GM19193 (cell line): ENCODE measurements at regions not wholly inside any gene's neighbourhood (a gene's known extent, or its start where the extent isn't known, plus 50 kb on each side); places are given as distances from the start of the nearest gene placed in this dataset.

Experiments
- POLR2A ChIP-seq: IDR thresholded peaks from 4 replicates; pipeline ENCODE4 v1.6.1; 2011; ENCODE audit not compliant: insufficient read depth, insufficient read length; ENCODE audit errors: extremely low read depth

GRCh38 chr2:122651780-122652179, 896.3 kb downstream of the TSN start:
- TF ChIP-seq POLR2A = no peak

DNA sequence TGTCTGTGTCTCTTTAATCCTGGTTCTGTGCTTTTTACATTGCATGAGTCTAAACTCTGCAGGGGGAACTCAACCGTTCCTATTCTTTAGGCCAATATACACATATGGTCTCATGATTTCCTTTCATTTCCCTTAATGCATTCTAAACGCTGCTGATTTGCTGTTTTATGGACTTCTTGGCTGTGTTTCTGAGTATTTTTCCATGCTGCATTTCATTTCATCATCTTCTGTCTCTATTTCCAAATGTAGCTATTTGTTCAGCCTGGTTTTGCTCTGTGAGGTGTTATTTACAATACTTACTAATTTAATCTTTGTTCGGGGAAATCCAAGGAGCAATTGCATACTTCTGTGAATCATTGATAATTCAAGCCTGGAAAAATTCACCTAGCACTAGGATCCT, 897.2 kb downstream of the TSN start:
- TF ChIP-seq POLR2A = no peak

DNA sequence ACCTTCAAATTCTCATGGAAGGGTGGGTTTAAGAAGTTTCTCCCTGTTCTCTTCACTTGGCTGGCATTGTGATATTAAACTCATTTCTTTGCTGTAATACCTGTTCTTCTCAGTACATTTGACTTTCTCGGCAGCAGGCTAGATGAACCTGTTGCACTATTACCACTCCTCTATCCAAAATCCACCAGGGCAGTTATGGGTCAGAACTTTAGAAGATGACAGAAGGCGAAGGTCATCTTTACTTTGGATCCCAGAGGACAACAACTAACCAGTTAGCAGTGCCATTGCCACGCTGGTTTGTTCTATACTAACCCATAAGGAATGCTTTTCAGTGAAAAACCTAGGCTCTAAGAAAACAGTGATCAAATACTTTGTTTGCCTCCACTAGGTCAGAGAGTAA, 901.0 kb downstream of the TSN start:
- TF ChIP-seq POLR2A = no peak

DNA sequence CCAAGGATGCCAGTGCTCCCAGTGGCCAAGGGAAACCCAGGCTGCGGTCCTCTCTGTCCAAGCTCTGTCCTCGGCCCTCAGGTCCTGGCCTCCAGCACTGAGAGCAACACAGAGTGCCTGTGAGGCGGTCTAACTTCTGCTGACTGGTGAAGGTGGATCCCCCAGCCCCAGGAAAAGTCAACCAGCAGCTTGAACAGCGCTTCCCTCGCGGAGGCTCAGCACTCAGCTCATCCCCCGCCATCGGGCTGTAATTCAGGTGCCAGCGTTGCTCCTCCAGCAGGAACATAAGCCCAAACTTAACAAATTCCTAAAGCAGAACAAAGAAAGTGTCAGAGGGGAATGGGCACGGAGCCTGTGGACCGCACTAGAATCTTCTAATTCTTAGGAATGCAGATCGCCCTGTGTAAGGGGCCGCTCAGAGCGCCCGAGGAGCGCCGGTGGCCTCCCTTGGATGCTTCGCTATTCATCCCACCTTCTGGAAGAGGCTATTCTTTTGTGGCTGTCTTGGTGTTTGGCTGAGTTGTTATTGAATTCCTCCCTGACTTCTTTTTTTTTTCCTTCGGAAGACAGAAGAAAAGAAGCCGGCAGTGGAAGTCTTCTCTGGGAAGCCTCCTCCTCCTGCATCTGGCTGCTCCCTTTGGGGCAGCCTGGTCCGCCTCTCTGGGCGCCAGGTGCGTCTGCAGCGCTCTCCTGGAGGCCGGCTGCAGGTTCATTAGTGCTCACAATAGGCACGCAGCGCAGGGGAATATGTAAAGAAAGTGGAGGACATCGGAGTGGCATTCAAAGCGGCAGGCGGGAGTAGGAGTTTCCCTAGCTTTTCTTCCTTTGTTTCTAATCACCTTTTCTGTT, 905.6 kb downstream of the TSN start:
- no peak for TF ChIP-seq POLR2A

DNA sequence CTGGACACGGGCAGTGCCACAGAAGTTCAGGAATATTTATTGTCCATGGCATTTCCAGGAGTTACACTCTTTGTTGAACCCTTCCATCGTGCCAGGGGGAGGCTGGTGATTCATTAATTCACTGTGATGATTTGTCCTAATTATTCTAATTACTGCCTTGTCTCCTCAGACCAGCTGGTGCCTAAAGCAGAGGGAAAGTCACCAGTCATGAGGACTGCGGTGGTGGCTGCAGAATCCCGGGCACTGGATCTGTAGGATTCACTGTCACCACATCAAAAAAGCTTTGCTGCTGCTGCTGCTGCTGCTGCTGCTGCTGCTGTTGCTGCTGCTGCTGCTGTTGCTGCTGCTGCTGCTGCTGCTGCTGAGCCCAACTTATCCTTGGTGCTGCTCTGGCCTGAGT, 908.2 kb downstream of the TSN start:
- TF ChIP-seq POLR2A = no peak

- no peak for TF ChIP-seq POLR2A
These were observed 914.2 kb downstream of the TSN start for GRCh38 chr2:122669627-122670026.

DNA sequence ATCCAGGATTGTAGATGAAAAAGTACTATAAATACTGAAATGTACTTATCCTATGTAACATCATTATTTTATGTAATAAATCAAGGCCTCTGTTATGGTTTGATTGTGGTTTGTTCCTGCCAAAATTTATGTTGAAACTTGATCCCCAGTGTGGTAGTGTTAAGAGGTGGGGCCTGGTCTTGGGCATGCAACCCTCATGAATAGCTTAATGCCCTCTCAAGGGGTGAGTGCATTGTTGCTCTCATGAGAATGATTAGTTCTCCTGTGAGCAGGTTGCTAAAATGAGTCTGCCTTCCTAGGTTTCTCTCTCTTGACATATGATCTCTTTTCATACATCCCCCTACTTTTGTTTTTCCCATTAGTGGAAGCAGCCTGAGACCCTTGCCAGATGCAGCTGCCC, 915.4 kb downstream of the TSN start:
- TF ChIP-seq POLR2A = no peak

DNA sequence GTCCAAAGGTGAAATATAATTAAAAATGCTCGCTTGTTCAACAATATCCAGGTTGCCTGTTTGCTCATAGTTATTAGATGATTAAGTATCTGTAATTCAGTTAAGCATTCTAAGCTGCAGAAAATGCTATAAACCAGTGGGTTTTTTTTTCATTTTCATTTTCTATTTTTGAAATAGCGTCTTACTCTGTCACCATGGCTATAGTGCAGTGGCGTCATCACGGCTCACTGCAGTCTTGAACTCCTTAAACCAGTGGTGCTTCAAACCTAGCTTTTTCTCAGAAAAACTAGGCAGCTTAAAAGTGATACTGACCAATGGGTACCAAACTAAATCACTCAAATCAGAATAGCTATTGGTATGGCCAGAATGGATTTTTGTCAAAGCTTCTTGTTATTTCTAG, 925.2 kb downstream of the TSN start:
- no peak for TF ChIP-seq POLR2A

DNA sequence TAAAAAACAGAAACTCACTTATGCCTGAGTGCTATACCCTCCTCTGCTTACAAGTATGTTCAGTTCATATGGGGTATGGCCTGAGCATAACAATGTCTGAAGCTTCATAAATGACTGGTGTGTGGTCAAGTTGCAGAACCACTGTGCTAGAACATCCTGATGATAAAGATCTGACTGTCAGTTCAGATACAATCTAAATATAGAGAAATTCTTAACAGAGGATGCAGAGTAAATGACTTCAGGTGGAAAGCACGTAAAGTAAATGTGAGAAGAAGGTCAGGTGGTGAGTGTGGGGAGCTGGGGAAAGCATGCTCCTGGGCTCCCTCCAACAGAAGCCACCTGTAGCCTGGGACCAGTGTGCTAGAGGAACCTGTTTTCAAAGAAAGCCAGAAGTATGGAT, 926.2 kb downstream of the TSN start:
- TF ChIP-seq POLR2A = no peak

GRCh38 chr2:122682356-122682755, 926.9 kb downstream of the TSN start:
- TF ChIP-seq POLR2A = no peak

- no peak for TF ChIP-seq POLR2A
These were observed 927.6 kb downstream of the TSN start for GRCh38 chr2:122683018-122683417.

DNA sequence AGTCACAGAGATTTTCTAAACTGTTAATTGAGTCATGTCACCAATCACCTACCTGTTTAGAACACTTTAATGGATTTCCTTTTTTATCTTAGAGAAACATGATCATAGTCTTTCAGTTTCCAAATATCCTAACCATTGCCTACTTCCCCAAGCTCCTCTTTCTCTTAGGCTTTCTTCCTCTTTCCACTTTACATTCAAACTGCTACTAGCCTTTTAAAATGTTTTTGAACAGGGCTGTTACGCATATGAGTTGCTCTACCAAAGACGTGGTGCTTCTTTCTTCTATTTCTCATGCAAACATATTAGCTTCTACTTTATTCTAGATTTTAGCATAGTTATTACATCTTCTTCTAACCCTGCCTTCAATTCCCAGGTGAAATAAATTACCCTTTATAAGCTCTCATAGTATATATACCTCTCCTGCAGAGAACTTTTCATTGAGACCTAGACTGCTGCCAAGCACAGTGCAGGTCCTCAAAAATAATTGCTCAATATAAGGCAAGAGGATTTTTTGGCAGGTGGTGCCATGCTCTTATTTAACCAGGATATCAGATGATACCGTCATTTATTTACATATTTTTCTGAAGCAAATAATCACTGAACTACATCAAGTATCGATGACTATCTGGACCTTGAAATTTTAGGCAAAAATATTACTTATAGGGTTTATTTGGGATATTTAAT, 937.1 kb downstream of the TSN start:
- no peak for TF ChIP-seq POLR2A

DNA sequence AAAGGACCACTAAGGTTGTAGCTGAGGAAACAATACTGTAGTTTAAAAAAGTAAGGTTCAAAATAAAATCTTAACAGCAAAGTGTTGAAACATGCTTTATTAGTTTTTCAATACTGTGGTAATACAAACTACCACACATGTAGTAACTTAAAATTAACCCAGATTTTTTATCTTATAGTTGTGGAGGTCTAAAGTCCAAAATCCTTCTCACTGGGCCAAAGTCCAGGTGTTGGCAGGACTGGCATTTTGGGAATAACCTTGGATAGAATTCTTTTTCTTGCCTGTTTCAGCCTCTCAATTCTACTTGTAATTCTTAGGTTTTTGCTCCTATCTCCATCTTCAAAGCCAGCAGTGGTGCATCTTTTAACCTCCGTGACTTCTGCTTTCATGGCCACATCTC, 942.0 kb downstream of the TSN start:
- no peak for TF ChIP-seq POLR2A

DNA sequence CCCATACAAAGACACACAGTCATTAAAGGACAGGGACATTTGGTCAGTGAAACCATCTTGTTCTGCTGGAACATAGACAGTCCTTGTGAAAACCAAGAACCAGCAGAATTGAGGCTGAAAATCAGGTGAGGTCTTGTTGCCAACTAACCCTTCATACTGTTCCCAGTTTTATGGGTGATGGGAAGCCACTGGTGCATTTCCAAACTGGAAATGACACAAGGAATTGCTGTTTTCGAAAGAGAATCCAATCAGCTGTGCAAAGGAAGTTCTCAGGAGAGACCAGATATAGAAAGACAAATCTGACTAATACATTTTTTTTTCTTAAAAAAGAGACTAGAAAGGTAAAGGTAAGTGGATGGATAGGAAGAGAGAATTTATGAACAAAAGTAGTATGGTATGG, 948.2 kb downstream of the TSN start:
- no peak for TF ChIP-seq POLR2A

GRCh38 chr2:122704109-122704563, 948.7 kb downstream of the TSN start:
- TF ChIP-seq POLR2A = no peak

- TF ChIP-seq POLR2A = no peak
These were observed 950.3 kb downstream of the TSN start for GRCh38 chr2:122705746-122706145.
